HCT116 (cell line): ENCODE measurements at regions not wholly inside any gene's neighbourhood (a gene's known extent, or its start where the extent isn't known, plus 50 kb on each side); places are given as distances from the start of the nearest gene placed in this dataset.

ENCODE experiments used
- ATAC-seq: fragments of 200-7000 bp; cut with Tn5 transposase; 2 replicates; pipeline ENCODE4 v1.9.1; 2020; ENCODE audit warnings: mild to moderate bottlenecking, moderate library complexity
- BruUV-seq: library from RNA; stranded (reverse); fragments of 400-500 nt; replicated peaks from 2 replicates; lab custom pipeline; 2021; lab: Mats Ljungman, UMichigan
- CTCF ChIA-PET: fragments of 300-600 bp; sonication (Branson Sonifier 250); formaldehyde crosslinking; loops from one replicate; lab custom pipeline; 2021; ENCODE audit warnings: antibody characterized with exemption; lab: Charles Lee
- POLR2A ChIA-PET: fragments of 300-600, 350-600 bp; sonication (Branson Sonifier 250); formaldehyde crosslinking; loops from one replicate; lab custom pipeline; 2021; ENCODE audit warnings: antibody characterized with exemption; lab: Charles Lee
- RAD21 ChIA-PET, 2 experiments: fragments of 300-600 bp; sonication (Branson Sonifier 250); formaldehyde crosslinking; loops; one replicate each; lab custom pipeline; 2023; ENCODE audit warnings: low total read pairs in 2 of 2; ENCODE audit not compliant: uncharacterized antibody in 2 of 2, unreplicated experiment in 2 of 2, low non-redundant PET in 1 of 2; lab: Charles Lee
- DNase-seq: peaks from one replicate; pipeline ENCODE4 v3.0.0-alpha.2; 2010; ENCODE audit warnings: low read depth, low spot score
- H2AFZ ChIP-seq: fragments of 200-600 bp; shearing (Covaris generic), sonication (generic); 2 replicates; pipeline ENCODE4 v1.6.1; 2017; ENCODE audit warnings: low read depth, mixed run types, mixed read lengths, antibody characterized with exemption, low read length; ENCODE audit not compliant: poor library complexity, severe bottlenecking
- H3K27ac ChIP-seq: 2 replicates; pipeline ENCODE4 v1.5.1; 2012; ENCODE audit warnings: low read depth, low read length
- H3K27me3 ChIP-seq: fragments of 200-600 bp; sonication (generic); 2 replicates; pipeline ENCODE4 v1.6.1; 2016; ENCODE audit warnings: mixed run types, low read length, mixed read lengths; ENCODE audit not compliant: insufficient read depth
- H3K36me3 ChIP-seq, 2 experiments: fragments of 200-500 bp in 1 of 2; fragments of 200-600 bp in 1 of 2; sonication (Bioruptor generic) in 1 of 2; sonication (generic) in 1 of 2; 2 replicates each; pipeline versions ENCODE4 v1.5.1 to v1.6.1; 2014 to 2016; ENCODE audit warnings: low read length in 2 of 2, inconsistent platforms in 1 of 2, mixed read lengths in 1 of 2, mixed run types in 1 of 2; ENCODE audit not compliant: insufficient read depth in 2 of 2, control insufficient read depth in 1 of 2
- H3K4me1 ChIP-seq, 2 experiments: fragments of 200-600 bp in 1 of 2; sonication (generic) in 1 of 2; 2 replicates each; pipeline versions ENCODE4 v1.5.1 to v1.6.1; 2012 to 2017; ENCODE audit warnings: low read length in 2 of 2, inconsistent platforms in 1 of 2, mild to moderate bottlenecking in 1 of 2, mixed read lengths in 1 of 2, mixed run types in 1 of 2, moderate library complexity in 1 of 2; ENCODE audit not compliant: insufficient read depth in 2 of 2, control insufficient read depth in 1 of 2
- H3K4me2 ChIP-seq: fragments of 200-600 bp; sonication (generic); 2 replicates; pipeline ENCODE4 v1.6.1; 2017; ENCODE audit warnings: mixed run types, low read length, mixed read lengths
- H3K4me3 ChIP-seq, 2 experiments: fragments of 200-600 bp in 1 of 2; sonication (generic) in 1 of 2; replicated peaks in 1 of 2; 2 replicates each; pipeline ENCODE4 v1.5.1; 2011 to 2016; ENCODE audit warnings: low read length in 2 of 2, control low read depth in 1 of 2, low read depth in 1 of 2, mild to moderate bottlenecking in 1 of 2, mixed read lengths in 1 of 2, mixed run types in 1 of 2
- H3K79me2 ChIP-seq: fragments of 200-600 bp; sonication (generic); 2 replicates; pipeline ENCODE4 v1.6.1; 2017; ENCODE audit warnings: mild to moderate bottlenecking, mixed run types, low read length, moderate library complexity, mixed read lengths; ENCODE audit not compliant: insufficient read depth
- H3K9ac ChIP-seq: fragments of 200-600 bp; sonication (generic); 2 replicates; pipeline ENCODE4 v1.6.1; 2016; ENCODE audit warnings: low read length, mixed read lengths
- H3K9me2 ChIP-seq: fragments of 200-600 bp; sonication (generic), shearing (Covaris generic); 2 replicates; pipeline ENCODE4 v1.6.1; 2017; ENCODE audit warnings: mixed run types, mild to moderate bottlenecking, moderate library complexity; ENCODE audit not compliant: insufficient read depth
- H3K9me3 ChIP-seq, 2 experiments: fragments of 200-500 bp in 1 of 2; fragments of 200-600 bp in 1 of 2; sonication (Bioruptor generic) in 1 of 2; sonication (generic) in 1 of 2; 2 replicates each; pipeline ENCODE4 v1.6.1; 2014 to 2017; ENCODE audit warnings: low read length in 2 of 2, mixed read lengths in 2 of 2, inconsistent platforms in 1 of 2, low read depth in 1 of 2, mild to moderate bottlenecking in 1 of 2, mixed run types in 1 of 2, moderate library complexity in 1 of 2; ENCODE audit not compliant: control insufficient read depth in 1 of 2, insufficient read depth in 1 of 2
- H4K20me1 ChIP-seq: fragments of 200-600 bp; sonication (generic), shearing (Covaris generic); 2 replicates; pipeline ENCODE4 v1.6.1; 2017; ENCODE audit warnings: mixed run types, mild to moderate bottlenecking, moderate library complexity; ENCODE audit not compliant: insufficient read depth
- EZH2 ChIP-seq: fragments of 200-600 bp; sonication (generic); IDR thresholded peaks from 2 replicates; pipeline ENCODE4 v1.6.1; 2017; ENCODE audit warnings: antibody characterized with exemption, mixed run types
- POLR2A ChIP-seq: IDR thresholded peaks from 2 replicates; pipeline ENCODE4 v1.7.0; 2011; ENCODE audit warnings: borderline replicate concordance; ENCODE audit not compliant: insufficient read depth, insufficient read length; ENCODE audit errors: extremely low read depth
- POLR2AphosphoS5 ChIP-seq: IDR thresholded peaks from 2 replicates; pipeline ENCODE4 v1.6.1; 2011; ENCODE audit warnings: mild to moderate bottlenecking, low read depth, low read length, moderate library complexity
- YY1 ChIP-seq: IDR thresholded peaks from 2 replicates; pipeline ENCODE4 v1.6.1; 2011; ENCODE audit warnings: low read length, low read depth, moderate library complexity, mild to moderate bottlenecking; ENCODE audit not compliant: insufficient replicate concordance; ENCODE audit errors: extremely low read depth
- ZBTB33 ChIP-seq: IDR thresholded peaks from 2 replicates; pipeline ENCODE4 v1.6.1; 2011; ENCODE audit warnings: mild to moderate bottlenecking, low read length, moderate library complexity; ENCODE audit not compliant: insufficient replicate concordance; ENCODE audit errors: extremely low read depth
- ZFX ChIP-seq: fragments of 450-650 bp; IDR thresholded peaks from 2 replicates; pipeline ENCODE4 v1.6.1; 2017
- ZNF274 ChIP-seq: fragments of 200-500 bp; sonication (Bioruptor generic); IDR thresholded peaks from 2 replicates; pipeline ENCODE4 v1.6.1; 2014; ENCODE audit warnings: mild to moderate bottlenecking, low read depth, low read length, inconsistent platforms
- intact Hi-C: fragments of 100-400 bp; cut with micrococcal nuclease; formaldehyde crosslinking; loops from 2 replicates; pipeline ENCODE4 v1.10.0; 2022

GRCh38 chr3:1943395-1944118, 155.1 kb upstream of the CNTN4 start:
- H3K27me3 ChIP-seq: no peaks in the 10 kb centered on the region
- ATAC-seq (no peak), DNase-seq (no peak)
- intact Hi-C loops: no loop called here
- H3K4me1 ChIP-seq: no peaks in the 10 kb centered on the region
- ChIA-PET POLR2A (no interaction called here), RAD21 (no interaction called here), CTCF (no interaction called here)
- H3K79me2 ChIP-seq: no peaks in the 10 kb centered on the region
- no peaks in the 10 kb centered on the region for H3K36me3 ChIP-seq
- no peaks in the 10 kb centered on the region for H3K9me2 ChIP-seq
- no peak overlapping the region for H3K4me3 ChIP-seq
- no peak overlapping the region for H3K4me2 ChIP-seq
- no peak for TF ChIP-seq POLR2AphosphoS5
- no peak for TF ChIP-seq ZNF274
- no peak for TF ChIP-seq ZBTB33
- no peak for TF ChIP-seq ZFX
- no peak for TF ChIP-seq POLR2A
- TF ChIP-seq YY1: no peak
- no peak for TF ChIP-seq EZH2
- H4K20me1 ChIP-seq: no peaks in the 10 kb centered on the region
- no TSS peak for BruUV-seq
- peaks cover 5 to 6% of the 10 kb centered on the region in 2 experiments; a peak in 2 of 4 replicates for H3K9me3 ChIP-seq
- H2AFZ ChIP-seq: no peak overlapping the region
- no peak overlapping the region for H3K9ac ChIP-seq
- H3K27ac ChIP-seq: no peak overlapping the region
